IMR-90 (cell line): ENCODE measurements at regions not wholly inside any gene's neighbourhood (a gene's known extent, or its start where the extent isn't known, plus 50 kb on each side); places are given as distances from the start of the nearest gene placed in this dataset.

Source experiments
- ATAC-seq: fragments of 200-7000 bp; cut with Tn5 transposase; 2 replicates; pipeline ENCODE4 v1.9.1; 2020; ENCODE audit warnings: low read depth, mild to moderate bottlenecking, moderate library complexity
- BruUV-seq: library from RNA; stranded (reverse); fragments of 400-500 nt; replicated peaks from 2 replicates; lab custom pipeline; 2021; lab: Mats Ljungman, UMichigan
- CTCF ChIA-PET: fragments of 300-600 bp; formaldehyde crosslinking; extraction: SDS; loops from one replicate; lab custom pipeline; 2021; ENCODE audit warnings: antibody characterized with exemption; lab: Yijun Ruan, JAX
- POLR2A ChIA-PET: fragments of 300-600 bp; sonication (Branson Sonifier 250); formaldehyde crosslinking; loops from one replicate; lab custom pipeline; 2022; ENCODE audit warnings: antibody characterized with exemption; ENCODE audit not compliant: unreplicated experiment; lab: Charles Lee
- DNase-seq: peaks from one replicate; pipeline ENCODE4 v3.0.0; 2013
- H2AFZ ChIP-seq: replicated peaks from 2 replicates; pipeline ENCODE3; 2013; ENCODE audit warnings: low read length, mild to moderate bottlenecking; ENCODE audit not compliant: poor library complexity
- H2AK5ac ChIP-seq: 2 replicates; pipeline ENCODE4 v1.6.1; 2013; ENCODE audit warnings: low read depth, low read length, inconsistent platforms
- H2AK9ac ChIP-seq: replicated peaks from 2 replicates; pipeline ENCODE3; 2013; ENCODE audit warnings: mild to moderate bottlenecking, low read depth, low read length, moderate library complexity; ENCODE audit not compliant: poor library complexity
- H2BK120ac ChIP-seq: 2 replicates; pipeline ENCODE4 v1.6.1; 2013; ENCODE audit warnings: low read depth, low read length, inconsistent platforms
- H2BK15ac ChIP-seq: 3 replicates; pipeline ENCODE4 v1.6.1; 2013; ENCODE audit warnings: low read depth, low read length, inconsistent platforms
- H2BK20ac ChIP-seq: 2 replicates; pipeline ENCODE4 v1.6.1; 2013; ENCODE audit warnings: low read depth, mild to moderate bottlenecking, inconsistent platforms, low read length, moderate library complexity
- H2BK5ac ChIP-seq: 2 replicates; pipeline ENCODE4 v1.6.1; 2013; ENCODE audit warnings: mild to moderate bottlenecking, low read depth, low read length, inconsistent platforms; ENCODE audit not compliant: poor library complexity, severe bottlenecking
- H3K14ac ChIP-seq: replicated peaks from 2 replicates; pipeline ENCODE4 v1.6.1; 2013; ENCODE audit warnings: low read depth, low read length, inconsistent platforms
- H3K18ac ChIP-seq: 2 replicates; pipeline ENCODE4 v1.6.1; 2013; ENCODE audit warnings: low read depth, low read length, control low read depth
- H3K23ac ChIP-seq: 2 replicates; pipeline ENCODE4 v1.6.1; 2013; ENCODE audit warnings: low read depth, low read length, inconsistent platforms
- H3K27ac ChIP-seq: 2 replicates; pipeline ENCODE4 v1.5.1; 2013; ENCODE audit warnings: mild to moderate bottlenecking, control low read depth, low read length; ENCODE audit not compliant: insufficient read depth
- H3K27me3 ChIP-seq: 2 replicates; pipeline ENCODE4 v1.6.1; 2013; ENCODE audit warnings: low read length; ENCODE audit not compliant: control insufficient read depth, insufficient read depth
- H3K36me3 ChIP-seq: 2 replicates; pipeline ENCODE4 v1.6.1; 2013; ENCODE audit warnings: low read length, mixed read lengths; ENCODE audit not compliant: control insufficient read depth, insufficient read depth
- H3K4ac ChIP-seq: 2 replicates; pipeline ENCODE4 v1.6.1; 2013; ENCODE audit warnings: low read depth, low read length, inconsistent platforms
- H3K4me1 ChIP-seq: 2 replicates; pipeline ENCODE4 v1.6.1; 2013; ENCODE audit warnings: low read length, mixed read lengths; ENCODE audit not compliant: control insufficient read depth, insufficient read depth
- H3K4me2 ChIP-seq: 2 replicates; pipeline ENCODE4 v1.6.1; 2013; ENCODE audit warnings: low read depth, mild to moderate bottlenecking, control low read depth, low read length, moderate library complexity
- H3K4me3 ChIP-seq: 2 replicates; pipeline ENCODE4 v1.5.1; 2013; ENCODE audit warnings: low read depth, mild to moderate bottlenecking, control low read depth, low read length, moderate library complexity; ENCODE audit not compliant: insufficient read depth
- H3K56ac ChIP-seq: 2 replicates; pipeline ENCODE4 v1.6.1; 2013; ENCODE audit warnings: low read length, inconsistent platforms; ENCODE audit not compliant: insufficient read depth; ENCODE audit errors: extremely low read depth
- H3K79me1 ChIP-seq, 2 experiments: 2 replicates each; pipeline ENCODE4 v1.6.1; 2013; ENCODE audit warnings: low read length in 2 of 2, inconsistent platforms in 1 of 2, low read depth in 1 of 2
- H3K9ac ChIP-seq: 2 replicates; pipeline ENCODE4 v1.6.1; 2013; ENCODE audit warnings: low read depth, low read length, control low read depth
- H3K9me1 ChIP-seq: 2 replicates; pipeline ENCODE4 v1.6.1; 2013; ENCODE audit warnings: low read length, inconsistent platforms; ENCODE audit not compliant: insufficient read depth
- H3K9me3 ChIP-seq: 2 replicates; pipeline ENCODE4 v1.6.1; 2013; ENCODE audit warnings: low read length; ENCODE audit not compliant: control insufficient read depth, insufficient read depth
- H4K20me1 ChIP-seq: 2 replicates; pipeline ENCODE4 v1.6.1; 2013; ENCODE audit warnings: low read length, inconsistent platforms; ENCODE audit not compliant: insufficient read depth
- H4K5ac ChIP-seq: 2 replicates; pipeline ENCODE4 v1.6.1; 2013; ENCODE audit warnings: mild to moderate bottlenecking, low read depth, low read length, control low read depth
- H4K8ac ChIP-seq, 2 experiments: 2 replicates each; pipeline ENCODE4 v1.6.1; 2013; ENCODE audit warnings: low read depth in 2 of 2, low read length in 2 of 2, control low read depth in 1 of 2, inconsistent platforms in 1 of 2
- H4K91ac ChIP-seq: 2 replicates; pipeline ENCODE4 v1.6.1; 2013; ENCODE audit warnings: low read depth, low read length, inconsistent platforms; ENCODE audit not compliant: insufficient read depth
- BHLHE40 ChIP-seq: fragments of 150-350 bp; IDR thresholded peaks from 2 replicates; pipeline ENCODE4 v1.6.1; 2016; ENCODE audit warnings: mild to moderate bottlenecking, low read depth, low read length
- NFE2L2 ChIP-seq: fragments of 150-350 bp; IDR thresholded peaks from 2 replicates; pipeline ENCODE4 v1.6.1; 2016; ENCODE audit warnings: low read depth, mild to moderate bottlenecking, low read length
- WGBS, 2 experiments: methylation state at CpG; one replicate each; pipeline versions ENCODE4 v1.1.5 to v1.1.7; 2013; ENCODE audit warnings: missing lambda C conversion rate in 2 of 2; ENCODE audit not compliant: insufficient read length in 1 of 2; ENCODE audit errors: extremely low coverage in 2 of 2; 5-methylcytosine and 5-hydroxymethylcytosine counted together
- dilution Hi-C: fragments of 300-500 bp; cut with HindIII; formaldehyde crosslinking; loops from one replicate; pipeline ENCODE4 v1.14.3; 2018; ENCODE audit warnings: low sequenced_read_pairs; ENCODE audit not compliant: unreplicated experiment
- in situ Hi-C: fragments of 300-500 bp; cut with MboI; formaldehyde crosslinking; loops from 3 replicates; pipeline ENCODE4 v1.14.3; 2019; ENCODE audit warnings: low sequenced_read_pairs, inconsistent platforms, mixed read lengths
- intact Hi-C: fragments of 100-400 bp; cut with micrococcal nuclease; formaldehyde crosslinking; loops from 2 replicates; pipeline ENCODE4 v1.10.0; 2022
- TF ChIP-seq, protein P1 (sequence below): fragments of 150-350 bp; IDR thresholded peaks from 2 replicates; pipeline ENCODE4 v1.6.1; 2017; ENCODE audit warnings: mild to moderate bottlenecking, antibody characterized with exemption, low read length, low read depth

- intact Hi-C loops = no loop called here
- ChIA-PET CTCF (no interaction called here), POLR2A (no interaction called here)
- ATAC-seq = no peak
- H3K27ac ChIP-seq = no peak overlapping the region
- dilution Hi-C loops = no loop called here
- H4K8ac ChIP-seq = no peak overlapping the region
- no peaks in the 10 kb centered on the region for H3K9me1 ChIP-seq
- no peak overlapping the region for H2BK120ac ChIP-seq
- H2BK5ac ChIP-seq = no peak overlapping the region
- no TSS peak for BruUV-seq
- H2BK15ac ChIP-seq = no peak overlapping the region
- peak overlapping the region; percentile 6 for H2AFZ ChIP-seq
- H3K27me3 ChIP-seq = no peaks in the 10 kb centered on the region
- no peak overlapping the region for H3K4me2 ChIP-seq
- TF ChIP-seq, protein P1, sequence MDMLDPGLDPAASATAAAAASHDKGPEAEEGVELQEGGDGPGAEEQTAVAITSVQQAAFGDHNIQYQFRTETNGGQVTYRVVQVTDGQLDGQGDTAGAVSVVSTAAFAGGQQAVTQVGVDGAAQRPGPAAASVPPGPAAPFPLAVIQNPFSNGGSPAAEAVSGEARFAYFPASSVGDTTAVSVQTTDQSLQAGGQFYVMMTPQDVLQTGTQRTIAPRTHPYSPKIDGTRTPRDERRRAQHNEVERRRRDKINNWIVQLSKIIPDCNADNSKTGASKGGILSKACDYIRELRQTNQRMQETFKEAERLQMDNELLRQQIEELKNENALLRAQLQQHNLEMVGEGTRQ = no peak
- TF ChIP-seq BHLHE40 (no peak), NFE2L2 (no peak)
- no peak overlapping the region for H4K91ac ChIP-seq
- H3K9ac ChIP-seq = no peak overlapping the region
- no peak overlapping the region for H3K14ac ChIP-seq
- DNase-seq = no peak
- in situ Hi-C loops = no loop called here
- no peak overlapping the region for H2AK9ac ChIP-seq
- H3K9me3 ChIP-seq = peaks cover 14% of the 10 kb centered on the region
- H2AK5ac ChIP-seq = no peak overlapping the region
- H3K36me3 ChIP-seq = no peaks in the 10 kb centered on the region
- H3K56ac ChIP-seq = no peak overlapping the region
- no peak overlapping the region for H2BK20ac ChIP-seq
- no peak overlapping the region for H3K18ac ChIP-seq
- H3K4me1 ChIP-seq = no peaks in the 10 kb centered on the region
- H4K5ac ChIP-seq = no peak overlapping the region
- no peaks in the 10 kb centered on the region for H4K20me1 ChIP-seq
- WGBS, 2 experiments = no CpG with 5 or more reads among the region's 2 CpGs
- no peak overlapping the region for H3K4ac ChIP-seq
- no peak overlapping the region for H3K23ac ChIP-seq
- H3K79me1 ChIP-seq = no peaks in the 10 kb centered on the region
- no peak overlapping the region for H3K4me3 ChIP-seq
Measured at GRCh38 chr21:31490443-31490842, 146.4 kb upstream of the TIAM1 start.
